SK-N-SH treated with all-trans-retinoic acid at 6 μM for 48 hours (cell line): ENCODE measurements at regions not wholly inside any gene's neighbourhood (a gene's known extent, or its start where the extent isn't known, plus 50 kb on each side); places are given as distances from the start of the nearest gene placed in this dataset.

Experiments used
- ATAC-seq: fragments of 200-7000 bp; cut with Tn5 transposase; 3 replicates; pipeline ENCODE4 v1.9.1; 2020; ENCODE audit warnings: mild to moderate bottlenecking, moderate library complexity
- ARNTL ChIP-seq: fragments of 450-650 bp; formaldehyde crosslinking; IDR thresholded peaks from 2 replicates; pipeline ENCODE4 v1.5.0; 2020; ENCODE audit warnings: low read depth, mild to moderate bottlenecking, moderate library complexity, borderline replicate concordance
- BACH2 ChIP-seq: fragments of 250-450 bp; sonication (Bioruptor Pico); IDR thresholded peaks from 2 replicates; pipeline ENCODE4 v1.9.0; 2021; ENCODE audit warnings: mild to moderate bottlenecking, borderline replicate concordance
- CSDC2 ChIP-seq: fragments of 250-450 bp; sonication (Bioruptor Pico); IDR thresholded peaks from 2 replicates; pipeline ENCODE4 v1.5.0; 2020; ENCODE audit warnings: mild to moderate bottlenecking, moderate library complexity
- ESRRG ChIP-seq: fragments of 250-450 bp; sonication (Bioruptor Pico); IDR thresholded peaks from 2 replicates; pipeline ENCODE4 v1.6.1; 2021; ENCODE audit warnings: mild to moderate bottlenecking
- GLIS3 ChIP-seq: fragments of 250-450 bp; sonication (Bioruptor Pico); IDR thresholded peaks from 2 replicates; pipeline ENCODE4 v1.5.0; 2020; ENCODE audit warnings: mild to moderate bottlenecking, moderate library complexity
- ISL1 ChIP-seq: fragments of 250-450 bp; sonication (Bioruptor Pico); IDR thresholded peaks from 2 replicates; pipeline ENCODE4 v2.1.2; 2022; ENCODE audit warnings: mild to moderate bottlenecking, moderate library complexity
- OSR1 ChIP-seq: fragments of 250-450 bp; sonication (Bioruptor Pico); IDR thresholded peaks from 2 replicates; pipeline ENCODE4 v1.8.0; 2022; ENCODE audit warnings: moderate library complexity, mild to moderate bottlenecking, inconsistent platforms
- PPARA ChIP-seq: fragments of 250-450 bp; sonication (Bioruptor Pico); IDR thresholded peaks from 2 replicates; pipeline ENCODE4 v1.5.0; 2020; ENCODE audit warnings: mild to moderate bottlenecking, borderline replicate concordance
- RARB ChIP-seq: fragments of 250-450 bp; sonication (Bioruptor Pico); IDR thresholded peaks from 2 replicates; pipeline ENCODE4 v1.8.0; 2021; ENCODE audit warnings: mild to moderate bottlenecking, moderate library complexity
- SNAI2 ChIP-seq: fragments of 250-450 bp; sonication (Bioruptor Pico); IDR thresholded peaks from 2 replicates; pipeline ENCODE4 v1.5.0; 2020; ENCODE audit warnings: mild to moderate bottlenecking, moderate library complexity
- TCF4 ChIP-seq: fragments of 250-450 bp; sonication (Bioruptor Pico); IDR thresholded peaks from 2 replicates; pipeline ENCODE4 v1.8.0; 2021; ENCODE audit warnings: mild to moderate bottlenecking, moderate library complexity, borderline replicate concordance
- TOX ChIP-seq: fragments of 250-450 bp; sonication (Bioruptor Pico); IDR thresholded peaks from 2 replicates; pipeline ENCODE4 v1.8.0; 2021; ENCODE audit warnings: mild to moderate bottlenecking, moderate library complexity, borderline replicate concordance
- ZC3H10 ChIP-seq: fragments of 250-450 bp; sonication (Bioruptor Pico); IDR thresholded peaks from 2 replicates; pipeline ENCODE4 v1.5.1; 2021; ENCODE audit warnings: mild to moderate bottlenecking, moderate library complexity
- ZFP3 ChIP-seq: fragments of 250-450 bp; sonication (Bioruptor Pico); IDR thresholded peaks from 2 replicates; pipeline ENCODE4 v1.5.0; 2020; ENCODE audit warnings: mild to moderate bottlenecking, moderate library complexity
- ZFP30 ChIP-seq: fragments of 450-650 bp; formaldehyde crosslinking; IDR thresholded peaks from 2 replicates; pipeline ENCODE4 v1.5.0; 2022; ENCODE audit warnings: mild to moderate bottlenecking, moderate library complexity
- ZNF565 ChIP-seq: fragments of 450-650 bp; formaldehyde crosslinking; conservative IDR thresholded peaks from 2 replicates; pipeline ENCODE4 v1.5.0; 2020; ENCODE audit warnings: low read depth, mild to moderate bottlenecking, moderate library complexity
- ZNF70 ChIP-seq: fragments of 450-650 bp; formaldehyde crosslinking; IDR thresholded peaks from 2 replicates; pipeline ENCODE4 v1.5.0; 2020; ENCODE audit warnings: mild to moderate bottlenecking, moderate library complexity
- ZNF8 ChIP-seq: fragments of 450-650 bp; formaldehyde crosslinking; IDR thresholded peaks from 2 replicates; pipeline ENCODE4 v1.5.0; 2020; ENCODE audit warnings: mild to moderate bottlenecking, moderate library complexity
- TF ChIP-seq, protein P1 (sequence below): fragments of 250-450 bp; sonication (Bioruptor Pico); IDR thresholded peaks from 2 replicates; pipeline ENCODE4 v1.5.1; 2020; ENCODE audit warnings: low read depth, mild to moderate bottlenecking, moderate library complexity
- TF ChIP-seq, protein P2 (sequence below): fragments of 250-450 bp; sonication (Bioruptor Pico); IDR thresholded peaks from 2 replicates; pipeline ENCODE4 v1.5.1; 2021; ENCODE audit warnings: mild to moderate bottlenecking, moderate library complexity
- TF ChIP-seq, protein P3 (sequence below): fragments of 250-450 bp; sonication (Bioruptor Pico); IDR thresholded peaks from 2 replicates; pipeline ENCODE4 v1.5.0; 2020; ENCODE audit warnings: mild to moderate bottlenecking, moderate library complexity
- TF ChIP-seq, protein P4 (sequence below): fragments of 250-450 bp; sonication (Bioruptor Pico); IDR thresholded peaks from 2 replicates; pipeline ENCODE4 v1.8.0; 2021; ENCODE audit warnings: low read depth, mild to moderate bottlenecking, moderate library complexity, borderline replicate concordance

DNA sequence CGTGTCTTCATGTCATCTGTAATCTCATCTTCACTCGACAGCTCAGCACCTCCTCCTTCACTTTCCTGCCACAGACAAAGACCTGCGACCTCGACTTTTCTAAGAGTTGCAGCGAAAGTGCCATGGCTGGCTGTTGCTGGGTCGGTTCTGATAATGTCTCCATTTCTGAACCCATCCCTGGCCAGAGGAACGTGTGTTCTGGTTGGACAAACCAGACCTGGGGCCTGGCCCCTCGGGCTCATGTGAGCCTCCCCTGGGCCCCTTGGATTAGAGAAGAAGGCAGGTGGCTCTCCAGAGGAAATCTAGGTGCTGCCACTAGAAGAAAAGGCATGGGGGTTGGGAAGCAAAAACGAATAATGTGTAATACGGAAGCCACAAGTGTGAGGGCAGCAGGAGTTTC, 273.7 kb downstream of the GLRX3 start:
- ATAC-seq: no peak
- no peak for TF ChIP-seq ZNF70
- no peak for TF ChIP-seq ZNF8 (CRISPR knock-in tag)
- no peak for TF ChIP-seq ZFP3 (CRISPR knock-in tag)
- no peak for TF ChIP-seq CSDC2 (CRISPR knock-in tag)
- no peak for TF ChIP-seq ZC3H10 (CRISPR knock-in tag)
- no peak for TF ChIP-seq ZFP30 (CRISPR knock-in tag)
- TF ChIP-seq SNAI2: no peak
- TF ChIP-seq ZNF565 (CRISPR knock-in tag): no peak

DNA sequence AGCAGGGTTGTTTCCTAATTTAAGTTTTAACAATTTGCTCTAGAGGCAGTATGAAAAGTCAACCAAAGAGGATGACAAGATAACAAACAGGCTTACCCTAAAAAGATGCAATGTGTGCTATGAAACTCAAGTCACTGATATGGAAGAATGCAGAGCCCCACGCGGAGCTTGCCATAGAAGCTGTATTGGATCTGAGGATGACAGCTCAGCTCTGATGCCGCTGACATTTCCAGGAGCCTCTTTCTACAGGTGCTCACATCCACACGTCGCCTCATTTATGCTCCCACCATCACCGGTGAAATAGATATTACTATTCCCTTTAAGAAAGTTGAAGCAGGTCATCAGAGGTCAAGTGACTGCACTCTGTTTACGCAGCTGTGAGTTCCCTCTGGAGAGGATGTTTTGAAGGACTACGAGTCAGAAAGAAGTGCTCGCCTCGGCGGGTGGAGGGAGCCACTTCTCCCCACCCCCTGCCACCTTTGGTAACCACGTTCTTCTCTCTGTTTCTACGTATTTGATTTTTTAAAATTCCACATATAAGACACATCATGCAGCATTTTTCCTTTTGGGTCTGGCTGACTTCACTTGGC, 275.4 kb downstream of the GLRX3 start:
- ATAC-seq: no peak
- TF ChIP-seq, protein P1, sequence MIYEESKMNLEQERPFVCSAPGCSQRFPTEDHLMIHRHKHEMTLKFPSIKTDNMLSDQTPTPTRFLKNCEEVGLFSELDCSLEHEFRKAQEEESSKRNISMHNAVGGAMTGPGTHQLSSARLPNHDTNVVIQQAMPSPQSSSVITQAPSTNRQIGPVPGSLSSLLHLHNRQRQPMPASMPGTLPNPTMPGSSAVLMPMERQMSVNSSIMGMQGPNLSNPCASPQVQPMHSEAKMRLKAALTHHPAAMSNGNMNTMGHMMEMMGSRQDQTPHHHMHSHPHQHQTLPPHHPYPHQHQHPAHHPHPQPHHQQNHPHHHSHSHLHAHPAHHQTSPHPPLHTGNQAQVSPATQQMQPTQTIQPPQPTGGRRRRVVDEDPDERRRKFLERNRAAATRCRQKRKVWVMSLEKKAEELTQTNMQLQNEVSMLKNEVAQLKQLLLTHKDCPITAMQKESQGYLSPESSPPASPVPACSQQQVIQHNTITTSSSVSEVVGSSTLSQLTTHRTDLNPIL (CRISPR knock-in tag): no peak
- TF ChIP-seq PPARA (CRISPR knock-in tag): no peak
- no peak for TF ChIP-seq GLIS3 (CRISPR knock-in tag)
- no peak for TF ChIP-seq ZFP3 (CRISPR knock-in tag)
- no peak for TF ChIP-seq ARNTL (CRISPR knock-in tag)
- TF ChIP-seq TCF4: no peak
- no peak for TF ChIP-seq RARB (CRISPR knock-in tag)
- no peak for TF ChIP-seq ZNF565 (CRISPR knock-in tag)
- no peak for TF ChIP-seq ZNF8 (CRISPR knock-in tag)
- no peak for TF ChIP-seq ZFP30 (CRISPR knock-in tag)
- TF ChIP-seq OSR1: no peak
- TF ChIP-seq CSDC2 (CRISPR knock-in tag): no peak
- TF ChIP-seq, protein P2, sequence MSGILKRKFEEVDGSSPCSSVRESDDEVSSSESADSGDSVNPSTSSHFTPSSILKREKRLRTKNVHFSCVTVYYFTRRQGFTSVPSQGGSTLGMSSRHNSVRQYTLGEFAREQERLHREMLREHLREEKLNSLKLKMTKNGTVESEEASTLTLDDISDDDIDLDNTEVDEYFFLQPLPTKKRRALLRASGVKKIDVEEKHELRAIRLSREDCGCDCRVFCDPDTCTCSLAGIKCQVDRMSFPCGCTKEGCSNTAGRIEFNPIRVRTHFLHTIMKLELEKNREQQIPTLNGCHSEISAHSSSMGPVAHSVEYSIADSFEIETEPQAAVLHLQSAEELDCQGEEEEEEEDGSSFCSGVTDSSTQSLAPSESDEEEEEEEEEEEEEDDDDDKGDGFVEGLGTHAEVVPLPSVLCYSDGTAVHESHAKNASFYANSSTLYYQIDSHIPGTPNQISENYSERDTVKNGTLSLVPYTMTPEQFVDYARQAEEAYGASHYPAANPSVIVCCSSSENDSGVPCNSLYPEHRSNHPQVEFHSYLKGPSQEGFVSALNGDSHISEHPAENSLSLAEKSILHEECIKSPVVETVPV (CRISPR knock-in tag): no peak
- TF ChIP-seq, protein P3, sequence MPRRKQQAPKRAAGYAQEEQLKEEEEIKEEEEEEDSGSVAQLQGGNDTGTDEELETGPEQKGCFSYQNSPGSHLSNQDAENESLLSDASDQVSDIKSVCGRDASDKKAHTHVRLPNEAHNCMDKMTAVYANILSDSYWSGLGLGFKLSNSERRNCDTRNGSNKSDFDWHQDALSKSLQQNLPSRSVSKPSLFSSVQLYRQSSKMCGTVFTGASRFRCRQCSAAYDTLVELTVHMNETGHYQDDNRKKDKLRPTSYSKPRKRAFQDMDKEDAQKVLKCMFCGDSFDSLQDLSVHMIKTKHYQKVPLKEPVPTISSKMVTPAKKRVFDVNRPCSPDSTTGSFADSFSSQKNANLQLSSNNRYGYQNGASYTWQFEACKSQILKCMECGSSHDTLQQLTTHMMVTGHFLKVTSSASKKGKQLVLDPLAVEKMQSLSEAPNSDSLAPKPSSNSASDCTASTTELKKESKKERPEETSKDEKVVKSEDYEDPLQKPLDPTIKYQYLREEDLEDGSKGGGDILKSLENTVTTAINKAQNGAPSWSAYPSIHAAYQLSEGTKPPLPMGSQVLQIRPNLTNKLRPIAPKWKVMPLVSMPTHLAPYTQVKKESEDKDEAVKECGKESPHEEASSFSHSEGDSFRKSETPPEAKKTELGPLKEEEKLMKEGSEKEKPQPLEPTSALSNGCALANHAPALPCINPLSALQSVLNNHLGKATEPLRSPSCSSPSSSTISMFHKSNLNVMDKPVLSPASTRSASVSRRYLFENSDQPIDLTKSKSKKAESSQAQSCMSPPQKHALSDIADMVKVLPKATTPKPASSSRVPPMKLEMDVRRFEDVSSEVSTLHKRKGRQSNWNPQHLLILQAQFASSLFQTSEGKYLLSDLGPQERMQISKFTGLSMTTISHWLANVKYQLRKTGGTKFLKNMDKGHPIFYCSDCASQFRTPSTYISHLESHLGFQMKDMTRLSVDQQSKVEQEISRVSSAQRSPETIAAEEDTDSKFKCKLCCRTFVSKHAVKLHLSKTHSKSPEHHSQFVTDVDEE (CRISPR knock-in tag): no peak
- TF ChIP-seq TOX: no peak
- TF ChIP-seq, protein P4, sequence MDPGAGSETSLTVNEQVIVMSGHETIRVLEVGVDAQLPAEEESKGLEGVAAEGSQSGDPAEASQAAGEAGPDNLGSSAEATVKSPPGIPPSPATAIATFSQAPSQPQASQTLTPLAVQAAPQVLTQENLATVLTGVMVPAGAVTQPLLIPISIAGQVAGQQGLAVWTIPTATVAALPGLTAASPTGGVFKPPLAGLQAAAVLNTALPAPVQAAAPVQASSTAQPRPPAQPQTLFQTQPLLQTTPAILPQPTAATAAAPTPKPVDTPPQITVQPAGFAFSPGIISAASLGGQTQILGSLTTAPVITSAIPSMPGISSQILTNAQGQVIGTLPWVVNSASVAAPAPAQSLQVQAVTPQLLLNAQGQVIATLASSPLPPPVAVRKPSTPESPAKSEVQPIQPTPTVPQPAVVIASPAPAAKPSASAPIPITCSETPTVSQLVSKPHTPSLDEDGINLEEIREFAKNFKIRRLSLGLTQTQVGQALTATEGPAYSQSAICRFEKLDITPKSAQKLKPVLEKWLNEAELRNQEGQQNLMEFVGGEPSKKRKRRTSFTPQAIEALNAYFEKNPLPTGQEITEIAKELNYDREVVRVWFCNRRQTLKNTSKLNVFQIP (CRISPR knock-in tag): no peak
- no peak for TF ChIP-seq ZNF70
- TF ChIP-seq, all 23 proteins: peak for 0

DNA sequence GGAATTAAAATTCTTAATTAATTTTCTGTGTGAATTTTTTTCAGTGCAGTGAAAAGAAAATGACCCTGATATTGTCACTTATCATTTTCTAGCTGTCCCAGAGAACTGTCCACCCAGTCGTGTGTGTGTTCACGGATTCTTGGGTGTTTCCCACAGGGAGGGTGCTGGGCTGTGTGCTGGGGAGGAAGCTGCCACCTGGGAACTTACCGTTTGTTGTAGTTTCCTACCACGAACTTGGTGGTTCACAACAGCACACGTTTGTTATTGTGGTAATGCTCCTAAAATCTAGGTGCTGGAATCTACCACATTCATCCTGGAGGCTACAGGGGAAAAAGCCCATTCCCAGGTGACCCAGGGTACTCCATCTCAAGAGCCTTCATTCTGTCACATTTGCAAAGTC, 276.1 kb downstream of the GLRX3 start:
- ATAC-seq: no peak
- no peak for TF ChIP-seq ESRRG (CRISPR knock-in tag)
- no peak for TF ChIP-seq ZNF565 (CRISPR knock-in tag)
- no peak for TF ChIP-seq BACH2 (CRISPR knock-in tag)
- no peak for TF ChIP-seq OSR1

DNA sequence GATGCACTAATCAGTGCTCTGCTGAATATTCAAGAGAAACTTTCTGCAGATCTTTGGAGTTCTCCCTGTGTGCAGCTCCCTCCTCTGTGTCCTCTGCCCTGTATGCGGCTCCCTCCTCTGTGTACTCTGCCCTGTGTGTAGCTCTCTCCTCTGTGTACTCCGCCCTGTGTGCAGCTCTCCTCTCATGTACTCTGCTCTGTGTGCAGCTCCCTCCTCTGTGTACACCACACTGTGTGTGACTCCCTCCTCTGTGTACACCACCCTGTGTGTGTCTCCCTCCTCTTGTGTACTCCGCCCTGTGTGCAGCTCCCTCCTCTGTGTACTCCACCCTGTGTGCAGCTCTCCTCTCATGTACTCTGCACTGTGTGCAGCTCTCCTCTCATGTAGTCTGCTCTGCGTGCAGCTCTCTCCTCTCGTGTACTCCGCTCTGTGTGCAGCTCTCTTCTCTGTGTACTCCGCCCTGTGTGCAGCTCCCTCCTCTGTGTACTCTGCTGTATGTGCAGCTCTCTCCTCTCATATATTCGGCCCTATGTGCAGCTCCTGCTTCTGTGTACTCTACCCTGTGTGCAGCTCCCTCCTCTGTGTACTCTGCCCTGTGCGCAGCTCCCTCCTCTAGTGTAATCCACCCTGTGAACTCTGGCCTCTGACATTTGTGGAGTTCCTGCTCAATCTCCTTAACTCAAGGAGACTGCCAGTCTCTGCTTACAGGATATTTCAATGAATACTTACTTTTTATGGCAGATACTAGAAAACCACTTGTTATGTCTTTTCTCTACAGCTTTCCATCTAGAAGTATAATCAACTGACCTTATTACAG, 280.4 kb downstream of the GLRX3 start:
- ATAC-seq: no peak
- TF ChIP-seq SNAI2: no peak
- TF ChIP-seq TOX: no peak
- TF ChIP-seq GLIS3 (CRISPR knock-in tag): no peak
- TF ChIP-seq, protein P2 (CRISPR knock-in tag): no peak
- no peak for TF ChIP-seq ISL1 (CRISPR knock-in tag)
- no peak for TF ChIP-seq ZFP3 (CRISPR knock-in tag)
- TF ChIP-seq, all 23 proteins: peak for 0
